Nephron (organoid): ENCODE measurements at regions not wholly inside any gene's neighbourhood (a gene's known extent, or its start where the extent isn't known, plus 50 kb on each side); places are given as distances from the start of the nearest gene placed in this dataset.

ENCODE experiments used
- H3K27ac Mint-ChIP-seq, 3 experiments: 2 replicates each; pipeline ENCODE4 v1.8.0; 2020; ENCODE audit warnings: mixed read lengths in 3 of 3, mild to moderate bottlenecking in 2 of 3, moderate library complexity in 1 of 3
- H3K27me3 Mint-ChIP-seq: 2 replicates; pipeline ENCODE4 v1.8.0; 2021; ENCODE audit warnings: low read depth, mild to moderate bottlenecking, moderate library complexity, mixed read lengths
- H3K36me3 Mint-ChIP-seq: 2 replicates; pipeline ENCODE4 v1.8.0; 2020; ENCODE audit warnings: low read depth, mixed read lengths
- H3K4me1 Mint-ChIP-seq: 2 replicates; pipeline ENCODE4 v1.8.0; 2020; ENCODE audit warnings: mixed read lengths
- H3K4me3 Mint-ChIP-seq, 3 experiments: 2 replicates each; pipeline ENCODE4 v1.8.0; 2020; ENCODE audit warnings: mild to moderate bottlenecking in 3 of 3, mixed read lengths in 3 of 3, moderate library complexity in 2 of 3
- H3K9me3 Mint-ChIP-seq: 2 replicates; pipeline ENCODE4 v1.8.0; 2020; ENCODE audit warnings: mixed read lengths
- TF ChIP-seq, protein P1 (sequence below), 3 experiments: fragments of 200-600 bp; sonication (generic); IDR thresholded peaks; one replicate each; pipeline ENCODE4 v1.5.0; 2021; ENCODE audit warnings: antibody characterized with exemption in 3 of 3; ENCODE audit not compliant: unreplicated experiment in 3 of 3

DNA sequence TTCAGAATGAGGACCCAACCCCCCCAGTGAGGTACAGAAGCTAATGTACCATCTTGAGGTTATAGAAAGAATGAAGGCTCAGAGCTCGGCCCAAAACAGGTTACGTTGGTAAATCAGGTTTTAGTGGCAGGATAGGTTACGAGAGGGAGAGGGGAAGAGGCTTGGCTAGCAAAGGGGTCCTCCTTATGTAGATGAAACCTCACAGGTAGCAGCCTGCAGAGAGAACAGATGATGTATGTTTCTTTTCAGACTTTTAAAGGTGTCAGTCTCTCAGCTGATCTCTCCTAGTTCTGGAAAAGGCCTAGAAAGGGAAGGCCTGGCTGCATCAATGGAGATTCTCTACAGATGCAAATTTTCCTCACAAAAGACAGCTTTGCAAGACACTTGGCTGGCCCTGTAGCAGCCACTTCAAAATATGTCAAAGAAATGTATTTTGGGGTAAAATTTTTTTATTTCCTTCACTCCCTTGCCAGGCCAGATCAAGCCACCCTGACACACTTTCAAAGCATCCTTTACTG is 71.7 kb upstream of the CPSF6 start:
- Mint-ChIP-seq H3K4me3 (no peak overlapping the region), H3K27ac (no peak overlapping the region), H3K27me3 (peaks cover 3% of the 10 kb centered on the region), H3K9me3 (no peaks in the 10 kb centered on the region), H3K4me1 (no peaks in the 10 kb centered on the region), H3K36me3 (no peaks in the 10 kb centered on the region)
- TF ChIP-seq, protein P1, sequence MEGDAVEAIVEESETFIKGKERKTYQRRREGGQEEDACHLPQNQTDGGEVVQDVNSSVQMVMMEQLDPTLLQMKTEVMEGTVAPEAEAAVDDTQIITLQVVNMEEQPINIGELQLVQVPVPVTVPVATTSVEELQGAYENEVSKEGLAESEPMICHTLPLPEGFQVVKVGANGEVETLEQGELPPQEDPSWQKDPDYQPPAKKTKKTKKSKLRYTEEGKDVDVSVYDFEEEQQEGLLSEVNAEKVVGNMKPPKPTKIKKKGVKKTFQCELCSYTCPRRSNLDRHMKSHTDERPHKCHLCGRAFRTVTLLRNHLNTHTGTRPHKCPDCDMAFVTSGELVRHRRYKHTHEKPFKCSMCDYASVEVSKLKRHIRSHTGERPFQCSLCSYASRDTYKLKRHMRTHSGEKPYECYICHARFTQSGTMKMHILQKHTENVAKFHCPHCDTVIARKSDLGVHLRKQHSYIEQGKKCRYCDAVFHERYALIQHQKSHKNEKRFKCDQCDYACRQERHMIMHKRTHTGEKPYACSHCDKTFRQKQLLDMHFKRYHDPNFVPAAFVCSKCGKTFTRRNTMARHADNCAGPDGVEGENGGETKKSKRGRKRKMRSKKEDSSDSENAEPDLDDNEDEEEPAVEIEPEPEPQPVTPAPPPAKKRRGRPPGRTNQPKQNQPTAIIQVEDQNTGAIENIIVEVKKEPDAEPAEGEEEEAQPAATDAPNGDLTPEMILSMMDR (IDR thresholded peaks at IDR 0.05; ENCODE audit: unreplicated experiment in 3 of 3) = no peak

DNA sequence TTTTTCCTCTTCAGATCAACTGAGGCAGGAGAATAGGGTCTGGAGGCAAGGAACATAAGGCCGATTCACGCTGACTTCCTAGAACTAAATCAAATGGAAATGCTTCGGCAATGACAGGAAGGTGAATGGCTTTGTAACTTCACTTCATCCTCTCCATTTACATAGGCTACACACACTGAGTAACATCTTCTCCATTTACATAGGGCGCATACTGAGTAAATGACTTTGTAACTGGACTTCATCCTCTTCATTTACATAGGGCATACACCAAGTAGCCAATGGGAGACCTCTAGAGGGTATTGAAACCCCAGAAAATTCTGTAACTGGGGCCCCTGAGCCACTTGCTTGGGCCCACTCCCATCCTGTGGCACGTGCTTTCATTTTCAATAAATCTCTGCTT is 71.0 kb upstream of the CPSF6 start:
- Mint-ChIP-seq H3K27ac (no peak overlapping the region), H3K36me3 (no peaks in the 10 kb centered on the region), H3K4me1 (no peaks in the 10 kb centered on the region), H3K27me3 (peaks cover 3% of the 10 kb centered on the region), H3K9me3 (no peaks in the 10 kb centered on the region), H3K4me3 (no peak overlapping the region)
- TF ChIP-seq, protein P1 (IDR thresholded peaks at IDR 0.05; ENCODE audit: unreplicated experiment in 3 of 3) = no peak

DNA sequence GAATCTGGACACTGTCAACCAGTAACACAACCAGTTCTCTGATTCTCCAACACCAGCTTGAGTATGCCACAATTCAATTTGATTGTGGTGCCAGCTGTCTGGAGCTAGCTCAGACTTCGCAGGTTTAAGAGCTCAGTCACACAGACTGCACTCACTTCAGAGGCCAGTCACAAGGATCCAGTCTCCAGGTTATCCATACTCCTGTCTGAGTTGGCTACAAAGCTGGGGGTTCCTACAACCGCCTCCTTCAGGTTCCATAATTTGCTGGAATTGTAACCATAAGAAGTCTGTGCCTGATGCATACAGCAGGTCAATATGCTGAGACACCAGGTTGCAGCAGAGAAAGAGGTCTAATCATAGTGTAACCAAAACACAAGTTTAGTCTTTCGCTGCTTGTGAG is 70.5 kb upstream of the CPSF6 start:
- TF ChIP-seq, protein P1 (IDR thresholded peaks at IDR 0.05; ENCODE audit: unreplicated experiment in 3 of 3) = no peak

DNA sequence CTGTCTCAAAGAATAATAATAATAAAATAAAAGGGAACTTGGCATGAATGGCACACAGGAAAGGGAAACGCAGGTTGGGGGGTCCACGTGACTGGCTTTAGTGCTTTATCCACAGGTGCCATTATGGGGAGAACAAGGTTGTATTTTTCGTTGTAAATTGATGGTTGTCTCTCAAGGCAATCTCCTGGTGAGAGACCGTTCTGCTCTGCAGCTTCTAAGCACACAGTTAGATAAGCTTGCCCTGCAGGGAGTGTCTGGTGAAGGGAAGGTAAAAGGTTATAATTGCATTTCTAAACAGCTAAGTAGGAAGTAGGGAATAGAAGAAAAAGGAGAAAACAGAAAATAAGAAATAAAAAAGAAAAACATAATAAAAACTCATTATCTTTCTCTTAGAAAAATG is 69.1 kb upstream of the CPSF6 start:
- TF ChIP-seq, protein P1 (IDR thresholded peaks at IDR 0.05; ENCODE audit: unreplicated experiment in 3 of 3) = no peak
- Mint-ChIP-seq H3K27ac (no peak overlapping the region), H3K4me1 (no peaks in the 10 kb centered on the region), H3K9me3 (peaks cover 3% of the 10 kb centered on the region), H3K4me3 (no peak overlapping the region), H3K36me3 (no peaks in the 10 kb centered on the region), H3K27me3 (peaks cover 3% of the 10 kb centered on the region)

More for the DNA sequence above, 70.5 kb upstream of the CPSF6 start:
- Mint-ChIP-seq H3K27ac (no peak overlapping the region), H3K27me3 (peaks cover 3% of the 10 kb centered on the region), H3K4me3 (no peak overlapping the region), H3K4me1 (no peaks in the 10 kb centered on the region), H3K9me3 (no peaks in the 10 kb centered on the region), H3K36me3 (no peaks in the 10 kb centered on the region)

DNA sequence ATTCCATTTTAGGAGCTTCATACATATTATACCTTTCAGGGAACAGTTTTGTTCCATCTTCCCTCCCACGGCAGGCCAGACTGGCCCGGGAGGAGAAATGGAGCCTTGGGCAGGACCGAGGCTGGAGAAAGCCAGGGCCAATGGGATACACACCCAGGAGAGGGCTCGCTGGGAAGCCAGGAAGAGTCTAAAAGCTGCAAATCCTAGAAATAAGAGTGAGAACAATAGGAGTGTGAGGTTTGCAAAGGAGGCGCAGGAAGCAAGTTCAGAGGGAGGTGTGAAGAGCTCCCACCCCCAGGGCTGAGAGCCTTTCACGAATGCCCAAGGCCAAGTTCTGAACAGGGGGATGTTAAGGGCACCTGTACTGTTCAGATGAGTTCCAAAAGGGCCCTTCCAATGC is 67.5 kb upstream of the CPSF6 start:
- H3K27ac Mint-ChIP-seq = no peak overlapping the region
- TF ChIP-seq, protein P1 (IDR thresholded peaks at IDR 0.05; ENCODE audit: unreplicated experiment in 3 of 3) = no peak
- H3K9me3 Mint-ChIP-seq = peaks cover 12% of the 10 kb centered on the region
- no peak overlapping the region for H3K4me3 Mint-ChIP-seq
- H3K36me3 Mint-ChIP-seq = peaks cover 3% of the 10 kb centered on the region
- H3K4me1 Mint-ChIP-seq = no peaks in the 10 kb centered on the region
- H3K27me3 Mint-ChIP-seq = peaks cover 3% of the 10 kb centered on the region

DNA sequence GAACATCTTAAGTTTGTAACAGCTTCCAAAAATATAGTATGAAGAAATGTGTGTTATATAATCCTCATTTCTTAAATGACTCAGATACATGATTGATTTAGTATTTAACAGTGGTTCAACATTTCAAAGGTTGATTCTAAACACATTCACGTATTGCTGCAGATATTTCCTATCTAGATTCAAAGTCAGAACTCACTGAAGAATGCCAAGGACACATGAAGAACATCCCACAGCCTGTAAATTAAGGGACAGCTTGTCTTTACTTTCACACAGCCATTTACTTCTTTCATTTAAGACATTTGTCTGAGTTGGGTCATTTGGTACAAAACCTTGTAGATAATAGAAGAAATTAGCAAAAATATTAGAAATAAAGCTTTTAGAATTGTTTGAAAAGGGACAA is 66.9 kb upstream of the CPSF6 start:
- no peaks in the 10 kb centered on the region for H3K4me1 Mint-ChIP-seq
- peaks cover 3% of the 10 kb centered on the region for H3K27me3 Mint-ChIP-seq
- H3K4me3 Mint-ChIP-seq = no peak overlapping the region
- peaks cover 3% of the 10 kb centered on the region for H3K36me3 Mint-ChIP-seq
- TF ChIP-seq, protein P1 (IDR thresholded peaks at IDR 0.05; ENCODE audit: unreplicated experiment in 3 of 3) = no peak
- H3K9me3 Mint-ChIP-seq = peaks cover 12% of the 10 kb centered on the region
- no peak overlapping the region for H3K27ac Mint-ChIP-seq
